WTC11 (cell line): ENCODE measurements at regions not wholly inside any gene's neighbourhood (a gene's known extent, or its start where the extent isn't known, plus 50 kb on each side); places are given as distances from the start of the nearest gene placed in this dataset.

Experiments
- ATAC-seq: fragments of 200-7000 bp; cut with Tn5 transposase; 2 replicates; pipeline ENCODE4 v1.10.0; 2021; ENCODE audit warnings: mild to moderate bottlenecking, moderate library complexity
- CTCF ChIA-PET: fragments of 300-600 bp; sonication (Branson Sonifier 250); formaldehyde crosslinking; loops from one replicate; lab custom pipeline; 2021; ENCODE audit warnings: antibody characterized with exemption; lab: Charles Lee
- POLR2A ChIA-PET: fragments of 350-600 bp; sonication (Branson Sonifier 250); formaldehyde crosslinking; loops from one replicate; lab custom pipeline; 2021; ENCODE audit warnings: antibody characterized with exemption; lab: Charles Lee
- DNase-seq: peaks from one replicate; pipeline ENCODE4 v3.0.0; 2021; ENCODE audit warnings: low spot score
- H3K27ac Mint-ChIP-seq: 2 replicates; pipeline ENCODE4 v1.8.0; 2021; ENCODE audit warnings: mixed read lengths
- H3K27me3 Mint-ChIP-seq: 2 replicates; pipeline ENCODE4 v1.8.0; 2021; ENCODE audit warnings: low read depth, mild to moderate bottlenecking, moderate library complexity, mixed read lengths
- H3K36me3 Mint-ChIP-seq: 2 replicates; pipeline ENCODE4 v1.8.0; 2021; ENCODE audit warnings: mixed read lengths
- H3K4me1 Mint-ChIP-seq: 2 replicates; pipeline ENCODE4 v1.8.0; 2022; ENCODE audit warnings: mixed read lengths
- H3K4me3 Mint-ChIP-seq: 2 replicates; pipeline ENCODE4 v1.8.0; 2021; ENCODE audit warnings: mild to moderate bottlenecking, moderate library complexity, mixed read lengths
- H3K9me3 Mint-ChIP-seq: 2 replicates; pipeline ENCODE4 v1.8.0; 2021; ENCODE audit warnings: mixed read lengths
- CBFB ChIP-seq: sonication (generic); formaldehyde crosslinking; IDR thresholded peaks from 2 replicates; pipeline ENCODE4 v1.8.1; 2022; ENCODE audit warnings: mild to moderate bottlenecking, low read depth, missing genetic modification reagents
- CREB1 ChIP-seq: sonication (generic); formaldehyde crosslinking; IDR thresholded peaks from 2 replicates; pipeline ENCODE4 v1.8.0; 2023; ENCODE audit warnings: mild to moderate bottlenecking, missing genetic modification reagents
- JUN ChIP-seq: sonication (generic); formaldehyde crosslinking; IDR thresholded peaks from 2 replicates; pipeline ENCODE4 v1.8.0; 2023; ENCODE audit warnings: mild to moderate bottlenecking, missing genetic modification reagents
- TF ChIP-seq, protein P1 (sequence below): fragments of 250-450 bp; sonication (Bioruptor Pico); IDR thresholded peaks from 2 replicates; pipeline ENCODE4 v1.9.0; 2021; ENCODE audit warnings: mild to moderate bottlenecking
- TF ChIP-seq, protein P2 (sequence below): fragments of 250-450 bp; sonication (Bioruptor Pico); IDR thresholded peaks from 2 replicates; pipeline ENCODE4 v2.1.2; 2022; ENCODE audit warnings: mild to moderate bottlenecking, moderate library complexity
- TF ChIP-seq, protein P3 (sequence below): sonication (generic); formaldehyde crosslinking; IDR thresholded peaks from 2 replicates; pipeline ENCODE4 v1.8.1; 2023; ENCODE audit warnings: mild to moderate bottlenecking, missing genetic modification reagents, moderate library complexity
- TF ChIP-seq, protein P4 (sequence below): sonication (generic); formaldehyde crosslinking; conservative IDR thresholded peaks from 2 replicates; pipeline ENCODE4 v1.8.1; 2023; ENCODE audit warnings: mild to moderate bottlenecking, low read depth, missing genetic modification reagents, moderate library complexity
- TF ChIP-seq, protein P5 (sequence below): fragments of 250-450 bp; sonication (Bioruptor Pico); IDR thresholded peaks from 2 replicates; pipeline ENCODE4 v1.9.0; 2021; ENCODE audit warnings: moderate library complexity, mild to moderate bottlenecking, inconsistent platforms, borderline replicate concordance
- TF ChIP-seq, protein P6 (sequence below): sonication (generic); formaldehyde crosslinking; IDR thresholded peaks from 2 replicates; pipeline ENCODE4 v1.8.1; 2022; ENCODE audit warnings: mild to moderate bottlenecking, missing genetic modification reagents, moderate library complexity, borderline replicate concordance
- TF ChIP-seq, protein P7 (sequence below): fragments of 250-450 bp; sonication (Bioruptor Pico); IDR thresholded peaks from 2 replicates; pipeline ENCODE4 v1.9.0; 2021; ENCODE audit warnings: mild to moderate bottlenecking, borderline replicate concordance

DNA sequence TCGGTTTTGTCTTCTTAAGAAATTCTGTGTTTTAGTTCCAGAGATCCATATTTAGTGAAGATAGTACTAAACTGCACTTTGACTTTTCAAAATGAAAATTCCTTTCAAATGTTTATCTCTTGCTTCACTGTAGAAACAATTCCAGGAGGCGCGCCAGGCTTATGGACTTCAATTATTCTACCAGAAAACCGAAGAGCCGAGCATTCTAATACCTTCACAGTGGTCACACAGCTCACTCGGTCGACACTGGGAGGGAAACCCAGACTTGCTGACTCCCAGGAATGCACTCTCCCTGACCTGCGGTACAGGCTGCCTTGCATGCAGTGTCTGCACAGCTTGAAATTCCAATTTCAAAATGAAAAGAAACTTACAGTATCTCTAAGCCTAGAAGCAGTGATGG is 119.9 kb upstream of the PIEZO2 start (continued):
- TF ChIP-seq, protein P1, sequence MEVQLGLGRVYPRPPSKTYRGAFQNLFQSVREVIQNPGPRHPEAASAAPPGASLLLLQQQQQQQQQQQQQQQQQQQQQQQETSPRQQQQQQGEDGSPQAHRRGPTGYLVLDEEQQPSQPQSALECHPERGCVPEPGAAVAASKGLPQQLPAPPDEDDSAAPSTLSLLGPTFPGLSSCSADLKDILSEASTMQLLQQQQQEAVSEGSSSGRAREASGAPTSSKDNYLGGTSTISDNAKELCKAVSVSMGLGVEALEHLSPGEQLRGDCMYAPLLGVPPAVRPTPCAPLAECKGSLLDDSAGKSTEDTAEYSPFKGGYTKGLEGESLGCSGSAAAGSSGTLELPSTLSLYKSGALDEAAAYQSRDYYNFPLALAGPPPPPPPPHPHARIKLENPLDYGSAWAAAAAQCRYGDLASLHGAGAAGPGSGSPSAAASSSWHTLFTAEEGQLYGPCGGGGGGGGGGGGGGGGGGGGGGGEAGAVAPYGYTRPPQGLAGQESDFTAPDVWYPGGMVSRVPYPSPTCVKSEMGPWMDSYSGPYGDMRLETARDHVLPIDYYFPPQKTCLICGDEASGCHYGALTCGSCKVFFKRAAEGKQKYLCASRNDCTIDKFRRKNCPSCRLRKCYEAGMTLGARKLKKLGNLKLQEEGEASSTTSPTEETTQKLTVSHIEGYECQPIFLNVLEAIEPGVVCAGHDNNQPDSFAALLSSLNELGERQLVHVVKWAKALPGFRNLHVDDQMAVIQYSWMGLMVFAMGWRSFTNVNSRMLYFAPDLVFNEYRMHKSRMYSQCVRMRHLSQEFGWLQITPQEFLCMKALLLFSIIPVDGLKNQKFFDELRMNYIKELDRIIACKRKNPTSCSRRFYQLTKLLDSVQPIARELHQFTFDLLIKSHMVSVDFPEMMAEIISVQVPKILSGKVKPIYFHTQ: no peak
- TF ChIP-seq, protein P2, sequence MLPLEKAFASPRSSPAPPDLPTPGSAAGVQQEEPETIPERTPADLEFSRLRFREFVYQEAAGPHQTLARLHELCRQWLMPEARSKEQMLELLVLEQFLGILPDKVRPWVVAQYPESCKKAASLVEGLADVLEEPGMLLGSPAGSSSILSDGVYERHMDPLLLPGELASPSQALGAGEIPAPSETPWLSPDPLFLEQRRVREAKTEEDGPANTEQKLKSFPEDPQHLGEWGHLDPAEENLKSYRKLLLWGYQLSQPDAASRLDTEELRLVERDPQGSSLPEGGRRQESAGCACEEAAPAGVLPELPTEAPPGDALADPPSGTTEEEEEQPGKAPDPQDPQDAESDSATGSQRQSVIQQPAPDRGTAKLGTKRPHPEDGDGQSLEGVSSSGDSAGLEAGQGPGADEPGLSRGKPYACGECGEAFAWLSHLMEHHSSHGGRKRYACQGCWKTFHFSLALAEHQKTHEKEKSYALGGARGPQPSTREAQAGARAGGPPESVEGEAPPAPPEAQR (CRISPR knock-in tag): no peak
- TF ChIP-seq, protein P3, sequence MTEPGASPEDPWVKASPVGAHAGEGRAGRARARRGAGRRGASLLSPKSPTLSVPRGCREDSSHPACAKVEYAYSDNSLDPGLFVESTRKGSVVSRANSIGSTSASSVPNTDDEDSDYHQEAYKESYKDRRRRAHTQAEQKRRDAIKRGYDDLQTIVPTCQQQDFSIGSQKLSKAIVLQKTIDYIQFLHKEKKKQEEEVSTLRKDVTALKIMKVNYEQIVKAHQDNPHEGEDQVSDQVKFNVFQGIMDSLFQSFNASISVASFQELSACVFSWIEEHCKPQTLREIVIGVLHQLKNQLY: no peak
- TF ChIP-seq, protein P4, sequence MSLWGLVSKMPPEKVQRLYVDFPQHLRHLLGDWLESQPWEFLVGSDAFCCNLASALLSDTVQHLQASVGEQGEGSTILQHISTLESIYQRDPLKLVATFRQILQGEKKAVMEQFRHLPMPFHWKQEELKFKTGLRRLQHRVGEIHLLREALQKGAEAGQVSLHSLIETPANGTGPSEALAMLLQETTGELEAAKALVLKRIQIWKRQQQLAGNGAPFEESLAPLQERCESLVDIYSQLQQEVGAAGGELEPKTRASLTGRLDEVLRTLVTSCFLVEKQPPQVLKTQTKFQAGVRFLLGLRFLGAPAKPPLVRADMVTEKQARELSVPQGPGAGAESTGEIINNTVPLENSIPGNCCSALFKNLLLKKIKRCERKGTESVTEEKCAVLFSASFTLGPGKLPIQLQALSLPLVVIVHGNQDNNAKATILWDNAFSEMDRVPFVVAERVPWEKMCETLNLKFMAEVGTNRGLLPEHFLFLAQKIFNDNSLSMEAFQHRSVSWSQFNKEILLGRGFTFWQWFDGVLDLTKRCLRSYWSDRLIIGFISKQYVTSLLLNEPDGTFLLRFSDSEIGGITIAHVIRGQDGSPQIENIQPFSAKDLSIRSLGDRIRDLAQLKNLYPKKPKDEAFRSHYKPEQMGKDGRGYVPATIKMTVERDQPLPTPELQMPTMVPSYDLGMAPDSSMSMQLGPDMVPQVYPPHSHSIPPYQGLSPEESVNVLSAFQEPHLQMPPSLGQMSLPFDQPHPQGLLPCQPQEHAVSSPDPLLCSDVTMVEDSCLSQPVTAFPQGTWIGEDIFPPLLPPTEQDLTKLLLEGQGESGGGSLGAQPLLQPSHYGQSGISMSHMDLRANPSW (CRISPR knock-in tag): no peak
- no peak for TF ChIP-seq CREB1 (CRISPR knock-in tag)

DNA sequence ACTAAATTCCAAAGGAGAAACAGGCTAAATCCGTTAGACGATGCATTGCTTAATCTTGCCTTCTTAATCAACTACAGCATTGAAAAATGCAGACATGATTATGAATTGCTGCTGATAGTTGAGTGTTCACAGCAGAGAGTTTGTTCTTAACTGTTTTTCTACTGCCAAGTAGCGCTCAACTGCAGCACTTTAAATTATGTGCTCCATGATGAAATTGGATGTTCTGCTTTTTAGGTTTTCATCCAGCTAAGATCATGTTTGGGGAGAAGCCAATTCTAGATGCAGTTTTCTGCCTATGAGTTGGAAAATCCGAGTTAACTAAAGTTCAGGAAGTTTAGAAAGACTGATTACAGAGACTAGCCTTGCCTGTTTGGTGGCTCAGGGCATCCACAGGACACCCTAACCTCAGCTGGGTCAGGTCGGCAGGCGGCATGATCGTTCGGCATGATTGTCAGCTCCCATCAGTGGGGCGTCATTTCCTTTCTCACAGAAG is 119.4 kb upstream of the PIEZO2 start:
- POLR2A ChIA-PET: no interaction called here
- Mint-ChIP-seq H3K4me3 (no peak overlapping the region), H3K9me3 (peaks cover 23% of the 10 kb centered on the region), H3K27ac (no peak overlapping the region), H3K4me1 (peaks cover 2% of the 10 kb centered on the region; the same call in 1 of the 2 replicates), H3K27me3 (no peaks in the 10 kb centered on the region), H3K36me3 (peaks cover 12% of the 10 kb centered on the region)
- no peak for ATAC-seq
- CTCF ChIA-PET: no interaction called here
- TF ChIP-seq CBFB (CRISPR knock-in tag) (no peak), JUN (no peak)
- TF ChIP-seq, protein P5, sequence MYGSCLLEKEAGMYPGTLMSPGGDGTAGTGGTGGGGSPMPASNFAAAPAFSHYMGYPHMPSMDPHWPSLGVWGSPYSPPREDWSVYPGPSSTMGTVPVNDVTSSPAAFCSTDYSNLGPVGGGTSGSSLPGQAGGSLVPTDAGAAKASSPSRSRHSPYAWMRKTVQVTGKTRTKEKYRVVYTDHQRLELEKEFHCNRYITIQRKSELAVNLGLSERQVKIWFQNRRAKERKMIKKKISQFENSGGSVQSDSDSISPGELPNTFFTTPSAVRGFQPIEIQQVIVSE (CRISPR knock-in tag): no peak
- TF ChIP-seq, protein P1: no peak
- TF ChIP-seq, protein P4 (CRISPR knock-in tag): no peak
- TF ChIP-seq, protein P6, sequence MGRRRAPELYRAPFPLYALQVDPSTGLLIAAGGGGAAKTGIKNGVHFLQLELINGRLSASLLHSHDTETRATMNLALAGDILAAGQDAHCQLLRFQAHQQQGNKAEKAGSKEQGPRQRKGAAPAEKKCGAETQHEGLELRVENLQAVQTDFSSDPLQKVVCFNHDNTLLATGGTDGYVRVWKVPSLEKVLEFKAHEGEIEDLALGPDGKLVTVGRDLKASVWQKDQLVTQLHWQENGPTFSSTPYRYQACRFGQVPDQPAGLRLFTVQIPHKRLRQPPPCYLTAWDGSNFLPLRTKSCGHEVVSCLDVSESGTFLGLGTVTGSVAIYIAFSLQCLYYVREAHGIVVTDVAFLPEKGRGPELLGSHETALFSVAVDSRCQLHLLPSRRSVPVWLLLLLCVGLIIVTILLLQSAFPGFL (CRISPR knock-in tag): no peak
- TF ChIP-seq, protein P7, sequence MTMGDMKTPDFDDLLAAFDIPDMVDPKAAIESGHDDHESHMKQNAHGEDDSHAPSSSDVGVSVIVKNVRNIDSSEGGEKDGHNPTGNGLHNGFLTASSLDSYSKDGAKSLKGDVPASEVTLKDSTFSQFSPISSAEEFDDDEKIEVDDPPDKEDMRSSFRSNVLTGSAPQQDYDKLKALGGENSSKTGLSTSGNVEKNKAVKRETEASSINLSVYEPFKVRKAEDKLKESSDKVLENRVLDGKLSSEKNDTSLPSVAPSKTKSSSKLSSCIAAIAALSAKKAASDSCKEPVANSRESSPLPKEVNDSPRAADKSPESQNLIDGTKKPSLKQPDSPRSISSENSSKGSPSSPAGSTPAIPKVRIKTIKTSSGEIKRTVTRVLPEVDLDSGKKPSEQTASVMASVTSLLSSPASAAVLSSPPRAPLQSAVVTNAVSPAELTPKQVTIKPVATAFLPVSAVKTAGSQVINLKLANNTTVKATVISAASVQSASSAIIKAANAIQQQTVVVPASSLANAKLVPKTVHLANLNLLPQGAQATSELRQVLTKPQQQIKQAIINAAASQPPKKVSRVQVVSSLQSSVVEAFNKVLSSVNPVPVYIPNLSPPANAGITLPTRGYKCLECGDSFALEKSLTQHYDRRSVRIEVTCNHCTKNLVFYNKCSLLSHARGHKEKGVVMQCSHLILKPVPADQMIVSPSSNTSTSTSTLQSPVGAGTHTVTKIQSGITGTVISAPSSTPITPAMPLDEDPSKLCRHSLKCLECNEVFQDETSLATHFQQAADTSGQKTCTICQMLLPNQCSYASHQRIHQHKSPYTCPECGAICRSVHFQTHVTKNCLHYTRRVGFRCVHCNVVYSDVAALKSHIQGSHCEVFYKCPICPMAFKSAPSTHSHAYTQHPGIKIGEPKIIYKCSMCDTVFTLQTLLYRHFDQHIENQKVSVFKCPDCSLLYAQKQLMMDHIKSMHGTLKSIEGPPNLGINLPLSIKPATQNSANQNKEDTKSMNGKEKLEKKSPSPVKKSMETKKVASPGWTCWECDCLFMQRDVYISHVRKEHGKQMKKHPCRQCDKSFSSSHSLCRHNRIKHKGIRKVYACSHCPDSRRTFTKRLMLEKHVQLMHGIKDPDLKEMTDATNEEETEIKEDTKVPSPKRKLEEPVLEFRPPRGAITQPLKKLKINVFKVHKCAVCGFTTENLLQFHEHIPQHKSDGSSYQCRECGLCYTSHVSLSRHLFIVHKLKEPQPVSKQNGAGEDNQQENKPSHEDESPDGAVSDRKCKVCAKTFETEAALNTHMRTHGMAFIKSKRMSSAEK (CRISPR knock-in tag): no peak
- no peak for DNase-seq
